GM19023 (cell line): ENCODE measurements at regions not wholly inside any gene's neighbourhood (a gene's known extent, or its start where the extent isn't known, plus 50 kb on each side); places are given as distances from the start of the nearest gene placed in this dataset.

ENCODE experiments used
- ATAC-seq: cut with Tn5 transposase; IDR thresholded peaks from one replicate; pipeline ENCODE4 v1.9.1; 2021; ENCODE audit warnings: mild to moderate bottlenecking, moderate library complexity; ENCODE audit not compliant: unreplicated experiment

DNA sequence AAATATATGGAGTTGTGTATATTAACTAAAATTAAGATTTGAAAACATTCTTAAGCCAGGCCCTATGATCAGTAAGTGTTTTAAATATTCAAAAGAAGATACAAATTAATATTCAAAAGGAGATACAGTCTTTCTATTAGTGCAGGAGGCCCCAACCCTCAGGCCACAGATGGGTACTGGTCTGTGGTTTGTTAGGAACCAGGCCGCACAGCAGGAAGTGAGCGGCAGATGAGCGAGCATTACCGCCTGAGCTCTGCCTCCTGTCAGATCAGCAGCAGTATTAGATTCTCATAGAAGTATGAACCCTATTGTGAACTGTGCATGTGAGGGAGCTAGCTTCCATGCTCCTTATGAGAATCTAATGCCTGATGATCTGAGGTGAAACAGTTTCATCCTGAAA lies 232.9 kb downstream of the FOXO1 start:
- peak; percentile 51 for ATAC-seq

DNA sequence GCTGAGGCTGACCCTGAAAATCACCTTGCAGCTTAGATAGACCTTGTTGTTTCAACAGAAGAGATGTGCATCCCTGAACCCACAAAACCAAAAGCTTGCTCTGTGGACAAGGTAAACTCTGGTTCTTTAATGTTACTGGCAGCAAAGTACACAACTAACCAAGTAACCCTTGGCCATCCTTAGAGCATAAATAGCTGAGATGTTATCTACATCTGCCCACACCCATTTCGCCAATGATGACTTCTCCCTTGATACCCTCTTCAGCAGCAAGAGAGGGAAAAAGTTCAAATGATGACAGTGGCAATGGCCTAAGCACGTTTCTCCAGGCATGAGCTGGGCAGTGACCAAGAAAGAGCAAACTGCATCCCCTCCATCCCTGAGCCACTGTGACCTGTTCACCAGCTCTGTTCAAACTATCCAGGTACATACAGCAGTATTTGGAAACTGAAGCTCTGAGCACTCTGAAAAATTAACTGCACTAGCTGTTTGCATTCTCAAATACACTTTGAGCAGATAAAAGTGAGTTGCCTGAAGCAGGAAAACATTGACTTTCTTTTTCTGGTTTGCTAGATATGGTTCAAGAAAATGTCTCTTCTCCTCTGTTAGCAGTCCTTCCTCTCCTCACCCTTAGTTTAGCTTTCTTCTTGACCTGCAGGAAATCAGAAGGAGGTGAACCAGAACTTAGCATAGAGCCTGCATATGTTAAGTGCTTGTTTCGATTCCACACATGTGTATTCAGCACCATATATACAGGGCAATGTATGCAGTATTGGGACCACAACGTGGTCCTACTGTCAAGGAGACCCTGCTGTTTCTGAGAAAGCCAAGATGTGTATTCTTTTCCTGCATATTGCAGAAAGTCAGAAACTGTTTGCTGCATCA lies 231.7 kb downstream of the FOXO1 start:
- no peak for ATAC-seq

DNA sequence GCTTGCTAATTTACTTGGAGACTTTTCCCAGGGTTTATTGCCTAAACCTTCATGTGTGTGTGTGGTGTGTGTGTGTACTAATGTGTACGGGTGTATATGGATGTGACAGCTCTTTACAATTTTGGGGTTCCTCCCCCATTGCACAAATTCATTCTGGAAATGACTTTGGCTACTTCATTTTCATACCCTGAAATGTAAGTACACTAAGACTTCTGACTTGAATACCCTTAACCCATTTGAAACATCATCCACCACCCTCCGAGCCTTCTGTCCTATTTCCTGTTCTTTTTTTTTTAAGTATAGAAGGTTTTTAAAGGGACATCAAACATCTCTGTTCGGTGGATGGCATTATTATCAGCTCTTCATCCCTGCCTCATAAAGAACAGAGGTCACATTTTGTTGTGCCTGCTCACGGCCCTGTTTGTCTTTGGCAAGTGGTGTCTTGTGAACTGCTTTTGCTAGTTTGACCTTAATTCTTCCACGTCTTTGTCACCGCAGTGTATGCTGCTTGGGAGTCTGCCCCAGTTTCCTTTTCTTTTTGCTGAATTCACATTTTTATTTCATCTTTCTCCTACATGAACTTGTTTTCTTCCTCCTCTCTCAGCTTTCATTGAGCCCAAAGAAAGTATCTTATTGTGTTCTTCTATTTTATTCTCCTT lies 228.3 kb downstream of the FOXO1 start:
- no peak for ATAC-seq

DNA sequence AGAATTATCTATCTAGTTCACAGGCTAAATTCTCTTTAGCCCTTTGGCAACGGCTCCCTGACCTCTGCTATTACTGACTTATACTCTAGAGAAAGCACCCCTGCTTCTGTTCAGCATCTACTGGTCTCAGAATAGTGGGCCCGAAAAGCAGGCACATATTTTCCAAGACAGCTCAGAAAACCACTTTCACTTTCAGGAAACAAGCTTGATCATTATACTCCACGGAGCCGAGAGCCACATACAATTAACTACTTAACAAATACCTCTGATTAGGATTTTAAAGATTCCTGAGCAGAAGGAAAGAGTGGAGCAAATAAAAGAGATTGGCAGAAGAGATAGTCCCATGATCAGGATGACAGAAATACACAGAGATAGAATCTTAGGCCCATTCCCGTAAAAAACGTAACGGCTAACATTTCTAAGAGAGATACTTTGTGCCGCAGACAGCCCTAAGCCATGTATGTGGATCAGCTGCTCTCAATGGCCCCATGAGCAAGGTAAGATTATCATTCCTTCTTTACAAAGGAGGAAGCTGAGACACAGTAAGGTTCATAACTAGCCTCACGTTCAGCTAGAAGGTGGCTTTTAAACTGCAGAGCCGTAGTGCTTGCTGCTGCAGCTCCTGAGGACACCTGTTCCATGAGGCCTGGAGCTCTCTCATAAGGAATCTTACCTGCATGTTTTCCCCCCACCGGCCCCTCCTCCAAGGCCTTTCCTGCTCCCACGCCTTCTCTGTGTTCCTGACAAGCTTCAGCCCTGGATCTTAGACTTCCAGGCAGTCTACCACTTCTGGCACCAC lies 227.2 kb downstream of the FOXO1 start:
- ATAC-seq: no peak

DNA sequence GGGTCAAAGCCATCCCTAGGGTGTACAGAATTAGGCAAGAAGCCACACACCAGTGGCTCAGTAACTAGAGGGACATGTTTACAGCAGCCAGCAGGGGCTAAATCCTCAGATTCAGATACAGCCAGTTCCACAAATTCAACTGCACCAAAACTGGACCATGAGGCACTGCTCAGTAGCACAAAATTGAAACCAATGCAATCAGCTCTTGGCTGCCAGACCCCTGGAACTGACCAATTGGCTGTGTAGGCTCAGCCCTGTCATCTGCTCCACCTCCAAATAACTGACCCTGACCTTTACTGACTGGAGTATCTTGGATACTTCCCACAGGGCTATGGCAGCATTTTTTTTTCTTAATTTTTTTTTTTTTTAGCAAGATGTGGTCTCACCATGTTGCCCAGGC lies 226.5 kb downstream of the FOXO1 start:
- ATAC-seq: no peak

DNA sequence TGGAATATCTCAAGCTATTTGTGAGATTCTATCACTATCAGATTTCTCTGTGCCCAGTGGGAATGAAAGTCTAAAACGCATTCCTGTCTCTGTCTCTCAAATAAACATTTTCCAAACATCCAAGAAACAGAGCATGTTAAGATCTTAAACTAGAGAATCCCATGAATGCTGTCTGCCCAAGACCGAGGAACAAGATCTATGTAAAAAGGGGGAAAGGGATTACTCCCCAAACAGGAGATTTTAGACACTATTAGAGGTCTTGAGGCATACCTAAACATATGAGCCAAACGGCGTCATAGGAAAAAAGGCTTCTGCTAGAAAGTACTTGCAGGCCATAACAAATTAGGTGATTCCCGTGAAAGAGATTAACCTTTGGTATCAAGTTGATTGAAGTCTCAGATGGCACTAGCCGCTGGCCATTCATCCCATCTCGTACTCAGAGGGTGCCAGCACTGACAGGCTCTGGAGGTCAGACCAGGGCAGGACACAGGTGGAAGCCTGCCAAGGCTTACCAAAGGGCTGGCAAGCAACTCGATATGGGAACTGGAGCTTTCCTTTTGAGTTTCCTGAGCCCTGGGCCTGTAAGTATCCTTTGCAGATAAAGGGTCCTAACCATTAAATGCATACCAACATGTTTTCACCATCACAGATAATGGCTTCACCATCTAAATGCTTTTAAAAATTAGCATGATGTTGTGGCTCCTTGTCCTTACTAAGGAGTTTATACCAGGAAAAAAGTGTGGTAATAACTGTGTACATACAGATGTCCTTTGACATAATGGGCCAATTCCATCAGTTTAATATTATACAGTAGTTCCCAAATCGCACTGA lies 225.2 kb downstream of the FOXO1 start:
- no peak for ATAC-seq

DNA sequence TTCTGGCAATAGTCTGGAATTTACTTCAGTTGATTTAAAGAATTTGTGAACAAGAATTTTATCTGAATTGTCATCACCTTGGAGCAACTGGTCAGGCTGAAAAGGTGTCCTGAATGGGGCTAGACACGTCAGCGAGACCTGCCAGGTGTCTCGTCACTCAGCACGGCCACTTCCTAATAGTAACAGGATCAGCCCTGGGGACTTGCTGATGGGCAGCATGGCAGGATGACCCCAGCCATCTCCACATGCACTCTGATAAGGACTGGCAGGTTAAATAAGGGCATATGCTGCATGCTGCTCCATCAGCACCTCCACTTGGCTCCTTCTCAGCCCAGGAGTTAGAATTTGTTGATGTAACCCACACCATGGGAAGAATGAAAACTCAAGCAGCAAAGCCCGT lies 224.2 kb downstream of the FOXO1 start:
- ATAC-seq: no peak

DNA sequence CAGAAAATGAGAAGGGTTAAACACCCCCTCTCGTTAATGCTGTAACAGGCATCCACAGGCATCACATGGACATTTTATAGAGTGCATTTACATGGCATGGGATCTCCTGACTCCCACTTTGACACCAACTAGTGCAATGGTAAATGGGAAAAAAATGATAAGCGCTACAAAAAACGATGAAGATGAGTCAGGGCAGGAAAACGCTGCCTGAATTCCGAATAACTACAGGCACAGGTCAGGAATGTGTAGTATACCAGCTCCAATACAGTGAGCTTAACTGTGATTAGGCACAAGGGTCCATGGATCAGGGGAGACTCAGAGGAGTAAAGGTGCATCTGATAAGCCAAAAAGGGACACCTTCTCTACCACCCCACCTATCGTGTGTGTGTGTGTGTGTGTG lies 223.6 kb downstream of the FOXO1 start:
- no peak for ATAC-seq

DNA sequence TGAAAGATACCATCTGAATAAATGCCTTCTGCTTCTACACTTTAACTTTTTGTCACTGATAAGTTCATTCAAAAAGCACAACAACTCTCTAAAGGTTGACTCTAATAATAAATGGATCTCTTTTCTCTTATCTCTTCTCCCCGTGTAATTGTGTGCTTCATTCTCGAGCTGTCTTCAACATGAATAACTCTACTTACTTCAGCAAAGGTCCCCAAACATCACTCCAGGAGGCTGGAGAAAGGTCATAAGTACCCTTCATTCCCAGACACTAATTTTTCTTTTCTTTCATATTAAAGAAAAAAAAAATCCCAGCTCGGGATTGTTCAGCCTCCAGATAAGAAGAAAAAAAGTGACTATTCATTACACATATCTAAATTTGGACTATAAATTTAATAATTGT lies 222.2 kb downstream of the FOXO1 start:
- no peak for ATAC-seq

DNA sequence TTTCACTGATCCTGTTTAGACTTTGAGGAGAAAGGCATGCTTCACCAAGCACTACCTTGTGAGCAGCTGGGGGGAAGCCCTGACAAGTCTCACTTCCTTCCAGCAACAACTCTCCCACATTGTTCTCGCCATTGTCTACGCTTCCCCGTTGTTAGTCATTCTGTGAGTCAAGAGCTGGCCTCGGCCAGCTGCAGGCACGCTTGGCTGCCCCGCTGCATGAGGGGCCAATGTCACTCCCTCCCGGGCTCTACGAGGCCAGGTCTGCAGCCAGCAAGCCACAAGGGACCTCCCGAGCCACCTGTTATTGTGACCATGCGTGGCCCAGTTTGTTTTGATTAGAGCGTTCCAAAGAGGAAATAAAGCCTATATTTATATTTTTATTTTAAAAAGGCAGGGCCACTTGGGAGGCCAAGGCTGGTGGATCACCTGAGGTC lies 220.9 kb downstream of the FOXO1 start:
- ATAC-seq: peak; percentile 98

DNA sequence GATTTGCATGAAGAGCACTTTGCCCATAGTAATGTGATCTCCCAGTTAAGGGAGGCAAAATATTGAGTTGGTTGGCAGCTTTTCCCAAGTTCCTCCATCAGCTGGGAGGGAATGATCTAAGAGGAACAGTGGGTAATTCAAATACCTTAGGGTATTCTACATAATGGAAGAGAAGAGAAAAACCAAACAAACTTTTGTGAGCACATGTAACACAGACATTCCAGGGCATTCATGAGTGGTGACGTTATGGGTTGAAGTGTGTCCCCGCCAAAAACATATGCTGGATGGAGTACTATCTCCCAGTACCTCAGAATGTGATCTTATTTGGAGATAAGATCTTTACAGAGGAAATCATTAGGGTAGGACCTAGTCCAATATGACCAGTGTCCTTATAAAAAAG lies 220.1 kb downstream of the FOXO1 start:
- no peak for ATAC-seq

DNA sequence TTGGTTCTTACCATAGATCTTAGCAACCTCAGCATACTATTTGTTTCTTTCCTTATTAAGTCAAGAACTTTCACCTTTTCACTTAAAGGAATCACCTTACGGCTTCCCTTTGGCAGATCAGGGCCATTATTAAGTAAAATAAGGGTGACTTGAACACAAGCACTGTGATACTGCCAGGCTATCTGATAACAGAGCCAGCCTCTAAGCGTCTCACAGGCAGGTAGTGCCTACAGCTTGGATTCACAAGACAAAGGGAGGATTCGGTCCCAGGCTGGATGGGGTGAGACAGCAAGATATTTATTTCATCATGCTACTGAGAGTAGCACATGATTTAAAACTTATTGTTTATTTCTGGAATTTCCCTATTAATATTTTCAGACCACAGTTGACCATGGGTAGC lies 218.6 kb downstream of the FOXO1 start:
- ATAC-seq: no peak

DNA sequence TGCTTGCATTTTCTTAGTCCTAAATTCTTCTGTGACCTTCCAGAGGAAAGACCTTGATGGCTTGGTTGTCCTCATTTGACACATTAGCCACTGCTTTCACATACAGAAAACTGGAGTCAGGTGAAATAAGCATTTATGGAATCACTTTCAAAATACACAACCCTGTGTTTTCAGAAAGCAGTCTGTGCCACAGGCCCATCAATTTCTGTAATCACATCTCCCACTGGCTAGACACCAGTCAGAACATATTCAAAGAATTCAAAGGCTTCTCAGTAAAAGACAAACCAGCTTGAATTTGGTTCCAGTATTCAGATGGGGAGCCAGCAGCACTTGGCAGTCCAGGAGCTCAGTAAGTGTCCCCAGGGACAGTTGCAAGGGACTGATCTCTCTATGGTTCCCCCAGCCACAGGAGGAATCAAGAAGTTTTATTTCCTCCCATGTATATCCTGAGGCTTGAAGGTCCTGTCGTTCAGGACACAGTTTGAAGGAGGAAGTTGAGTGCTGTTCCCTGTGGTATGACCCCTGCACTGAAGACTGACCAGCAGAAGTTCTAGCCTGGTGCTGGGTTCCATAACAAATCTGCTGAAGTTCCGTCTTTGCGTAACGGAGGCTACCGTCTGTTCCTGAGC lies 214.3 kb downstream of the FOXO1 start:
- ATAC-seq: no peak

DNA sequence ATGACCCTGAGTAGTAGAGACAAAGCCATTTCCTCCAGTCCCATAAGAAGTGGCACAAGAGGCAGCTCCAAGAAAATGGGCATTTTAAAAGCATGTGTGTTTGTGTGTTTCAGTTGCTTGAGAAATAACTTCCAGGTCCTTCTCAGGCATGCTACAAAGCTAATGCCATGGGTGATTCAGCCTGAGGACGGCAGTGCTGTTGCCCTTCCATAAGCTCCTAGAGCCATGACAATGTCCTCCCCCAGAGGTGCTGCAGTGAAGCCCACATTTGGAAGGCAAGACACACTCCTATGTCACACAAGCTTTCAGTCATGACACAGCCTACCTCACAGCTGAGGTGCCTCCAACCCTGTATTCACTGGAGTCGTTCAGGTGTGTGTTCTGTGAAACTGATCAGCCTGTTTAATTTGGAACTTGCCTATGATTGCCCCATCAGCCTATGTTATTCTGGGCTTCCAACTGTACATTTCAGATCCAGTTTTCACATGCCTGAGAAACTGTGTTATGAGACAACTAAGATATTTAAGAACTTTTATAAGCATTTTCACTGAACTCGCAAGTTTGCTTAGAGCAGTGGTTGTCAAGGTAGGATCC lies 213.6 kb downstream of the FOXO1 start:
- no peak for ATAC-seq

DNA sequence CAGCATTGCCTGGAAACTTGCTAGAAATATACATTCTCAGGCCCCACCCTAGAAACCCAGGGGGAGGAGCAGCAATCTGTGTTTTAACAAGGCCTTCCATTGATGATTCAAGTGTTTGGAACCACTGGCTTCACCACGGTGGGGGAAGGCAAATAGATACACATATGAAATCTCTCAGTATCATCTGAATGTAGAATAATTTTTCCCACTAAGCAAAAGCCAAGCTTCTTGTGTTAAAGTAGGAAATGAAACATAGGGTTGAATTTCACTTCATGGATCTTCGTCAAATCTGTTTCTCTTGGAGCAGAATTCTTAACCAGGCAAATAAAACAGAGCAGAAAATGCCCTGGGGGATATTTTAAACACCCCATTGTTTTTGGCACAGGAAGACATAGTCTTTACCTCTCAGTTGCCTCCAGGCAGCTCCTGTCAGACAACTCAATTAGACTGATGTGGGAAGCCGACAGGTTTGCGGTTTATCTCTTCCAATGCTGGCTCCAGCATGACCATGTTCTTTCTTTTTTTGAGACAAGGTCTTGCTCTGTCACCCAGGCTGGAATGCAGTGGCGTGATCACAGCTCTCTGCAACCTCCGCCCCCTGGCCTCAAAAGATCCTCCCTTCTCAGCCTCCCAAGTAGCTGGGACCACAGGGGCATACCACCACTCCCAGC lies 213.0 kb downstream of the FOXO1 start:
- ATAC-seq: no peak

DNA sequence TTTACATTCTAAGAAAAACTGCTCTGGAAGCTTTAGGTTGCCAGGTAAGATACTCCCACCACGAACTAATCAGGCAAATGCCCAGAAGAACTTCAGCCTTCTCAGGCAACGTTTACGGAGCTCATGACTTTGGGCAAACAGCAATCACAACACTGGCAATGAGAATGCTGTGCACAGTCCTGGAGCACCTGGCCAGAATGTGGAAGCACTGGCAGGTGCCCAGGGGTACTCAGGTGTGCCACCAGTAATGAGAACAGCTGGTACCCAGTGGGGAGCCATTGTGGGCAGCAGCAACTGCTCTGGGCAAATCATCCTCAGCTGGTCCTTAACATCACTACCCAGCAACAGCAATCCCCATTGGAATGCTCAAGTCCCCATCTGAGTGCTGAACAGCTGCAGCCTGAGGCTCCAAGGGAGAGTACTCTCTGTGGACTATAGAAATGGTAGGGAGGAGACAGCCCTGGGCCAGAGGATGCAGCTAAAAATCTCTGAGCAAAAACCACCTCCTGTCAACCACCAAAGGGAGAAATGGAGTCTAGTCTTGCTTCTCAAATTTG lies 210.0 kb downstream of the FOXO1 start:
- ATAC-seq: no peak

DNA sequence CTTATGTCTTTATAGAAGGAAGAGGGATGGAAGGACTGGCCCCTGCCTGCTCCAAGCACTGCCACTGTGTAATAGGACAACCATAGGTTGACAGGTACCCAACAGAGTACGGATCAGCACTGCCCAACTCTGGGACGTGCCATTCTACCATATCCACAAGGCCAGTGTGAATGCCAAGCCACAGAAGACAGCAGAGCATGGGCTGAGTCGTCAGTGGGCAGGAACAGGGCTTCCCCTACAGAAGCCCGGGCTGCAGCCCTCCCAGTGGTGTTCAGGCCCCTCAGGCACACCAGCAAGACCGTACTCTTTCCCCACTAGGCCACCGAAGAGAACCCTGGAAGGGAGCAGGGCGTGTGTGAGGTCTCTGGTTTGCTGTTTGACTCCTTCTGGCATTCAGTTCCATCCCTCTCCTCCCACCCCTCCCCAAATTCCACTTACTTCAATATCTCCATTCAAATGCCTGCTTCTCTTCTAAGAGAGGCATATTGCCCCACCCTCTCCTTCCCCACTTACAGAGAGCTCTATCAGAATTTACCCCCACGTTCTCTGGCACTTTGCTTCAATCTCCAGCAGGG lies 209.4 kb downstream of the FOXO1 start:
- no peak for ATAC-seq

DNA sequence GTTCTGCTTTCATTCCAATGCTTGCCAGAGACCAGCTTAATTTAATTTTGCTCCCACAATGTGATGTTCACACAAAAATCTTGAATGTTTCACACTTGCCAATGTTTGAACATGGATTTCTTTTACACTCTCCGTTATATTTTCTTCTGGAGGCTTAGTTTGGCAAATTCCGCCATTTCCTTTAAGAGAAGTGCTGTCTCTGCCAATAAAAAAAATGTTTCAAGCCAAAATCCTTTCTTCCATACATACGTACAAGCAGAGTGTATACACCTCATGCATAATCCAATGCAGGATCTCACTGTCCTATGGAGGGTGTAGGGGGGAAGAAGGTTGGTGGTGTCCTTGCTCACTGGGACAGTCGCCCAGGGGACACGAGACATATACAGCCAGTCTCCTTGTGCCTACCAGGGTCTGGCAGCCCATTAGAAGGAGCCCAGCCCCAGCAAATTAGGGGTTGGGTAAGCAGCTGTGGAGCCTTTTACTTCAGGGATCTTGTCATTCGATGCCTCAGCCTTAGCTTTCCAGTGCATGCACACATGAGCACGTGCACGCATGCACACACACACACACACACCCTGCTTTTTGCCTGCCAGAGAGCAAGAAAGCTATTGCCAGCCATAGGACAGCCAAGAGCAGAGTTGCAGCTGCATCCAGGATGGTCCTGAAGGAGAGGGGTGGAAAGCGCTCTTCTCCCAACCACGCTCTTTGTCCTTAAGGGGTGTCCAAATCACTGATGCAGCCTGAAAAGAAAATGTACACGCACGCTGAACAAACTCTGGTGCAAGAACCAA lies 208.3 kb downstream of the FOXO1 start:
- ATAC-seq: no peak
